Keratinocyte (primary cell): ENCODE measurements at regions not wholly inside any gene's neighbourhood (a gene's known extent, or its start where the extent isn't known, plus 50 kb on each side); places are given as distances from the start of the nearest gene placed in this dataset.

ENCODE experiments used
- DNase-seq: peaks from one replicate; pipeline ENCODE4 v3.0.0-alpha.2; 2011; ENCODE audit warnings: low read depth, missing footprints, low spot score
- FAIRE-seq: peaks from 2 replicates; lab custom pipeline; 2011; peaks lifted over from hg19 to GRCh38; lab: Jason Lieb, UNC
- H2AFZ ChIP-seq: 2 replicates; pipeline ENCODE4 v1.6.0; 2012; ENCODE audit warnings: low read length, control low read depth, inconsistent platforms; ENCODE audit not compliant: control insufficient read depth
- H3K27ac ChIP-seq: 2 replicates; pipeline ENCODE4 v1.5.1; 2011; ENCODE audit warnings: low read length; ENCODE audit not compliant: control insufficient read depth, insufficient read depth
- H3K27me3 ChIP-seq: 3 replicates; pipeline ENCODE4 v1.6.0; 2011; ENCODE audit warnings: low read length; ENCODE audit not compliant: control insufficient read depth, insufficient read depth; ENCODE audit errors: extremely low read depth
- H3K36me3 ChIP-seq, 2 experiments: 2 replicates in 1 of 2; 3 replicates in 1 of 2; pipeline ENCODE4 v1.5.1; 2011; ENCODE audit warnings: low read length in 2 of 2, mild to moderate bottlenecking in 1 of 2; ENCODE audit not compliant: control insufficient read depth in 2 of 2, insufficient read depth in 2 of 2; ENCODE audit errors: extremely low read depth in 1 of 2
- H3K4me1 ChIP-seq: 3 replicates; pipeline ENCODE4 v1.5.1; 2011; ENCODE audit warnings: low read length; ENCODE audit not compliant: control insufficient read depth, insufficient read depth; ENCODE audit errors: extremely low read depth
- H3K4me2 ChIP-seq: 3 replicates; pipeline ENCODE4 v1.6.0; 2011; ENCODE audit warnings: low read depth, low read length; ENCODE audit not compliant: control insufficient read depth, insufficient read depth; ENCODE audit errors: extremely low read depth
- H3K4me3 ChIP-seq, 3 experiments: fragments of 200-600 bp in 1 of 3; sonication (generic) in 1 of 3; 2 replicates in 2 of 3; 3 replicates in 1 of 3; pipeline ENCODE4 v1.5.1; 2011 to 2016; ENCODE audit warnings: low read length in 3 of 3, mild to moderate bottlenecking in 3 of 3, control low read depth in 2 of 3, inconsistent platforms in 1 of 3, low read depth in 1 of 3, mixed read lengths in 1 of 3, mixed run types in 1 of 3, moderate library complexity in 1 of 3; ENCODE audit not compliant: control insufficient read depth in 2 of 3, insufficient read depth in 2 of 3; ENCODE audit errors: extremely low read depth in 1 of 3
- H3K79me2 ChIP-seq: 2 replicates; pipeline ENCODE4 v1.6.0; 2012; ENCODE audit warnings: low read length; ENCODE audit not compliant: control insufficient read depth, insufficient read depth
- H3K9ac ChIP-seq: 3 replicates; pipeline ENCODE4 v1.6.0; 2011; ENCODE audit warnings: low read length; ENCODE audit not compliant: control insufficient read depth, insufficient read depth; ENCODE audit errors: extremely low read depth
- H3K9me1 ChIP-seq: 3 replicates; pipeline ENCODE4 v1.6.0; 2011; ENCODE audit warnings: low read length; ENCODE audit not compliant: control insufficient read depth, insufficient read depth; ENCODE audit errors: extremely low read depth
- H3K9me3 ChIP-seq: 2 replicates; pipeline ENCODE4 v1.5.1; 2012; ENCODE audit warnings: low read depth, low read length; ENCODE audit not compliant: control insufficient read depth
- H4K20me1 ChIP-seq: 3 replicates; pipeline ENCODE4 v1.6.0; 2011; ENCODE audit warnings: low read length; ENCODE audit not compliant: control insufficient read depth, insufficient read depth; ENCODE audit errors: extremely low read depth
- CTCF ChIP-seq, 3 experiments: IDR thresholded peaks in 1 of 3; conservative IDR thresholded peaks in 1 of 3; optimal IDR thresholded peaks in 1 of 3; 2 replicates in 2 of 3; 3 replicates in 1 of 3; pipeline versions ENCODE3 to v1.5.1; 2011; ENCODE audit warnings: low read length in 3 of 3, mild to moderate bottlenecking in 3 of 3, moderate library complexity in 2 of 3, control low read depth in 1 of 3, inconsistent platforms in 1 of 3; ENCODE audit not compliant: insufficient read depth in 2 of 3; ENCODE audit errors: extremely low read depth in 1 of 3
- EZH2 ChIP-seq: IDR thresholded peaks from one replicate; pipeline ENCODE4 v1.6.1; 2012; ENCODE audit warnings: inconsistent platforms, mild to moderate bottlenecking, low read length, moderate library complexity
- dilution Hi-C: fragments of 300-500 bp; cut with MboI; formaldehyde crosslinking; loops from one replicate; pipeline ENCODE4 v1.7.0; 2020; ENCODE audit warnings: low sequenced_read_pairs; ENCODE audit not compliant: extremely low pct_ligation_motif_present

DNA sequence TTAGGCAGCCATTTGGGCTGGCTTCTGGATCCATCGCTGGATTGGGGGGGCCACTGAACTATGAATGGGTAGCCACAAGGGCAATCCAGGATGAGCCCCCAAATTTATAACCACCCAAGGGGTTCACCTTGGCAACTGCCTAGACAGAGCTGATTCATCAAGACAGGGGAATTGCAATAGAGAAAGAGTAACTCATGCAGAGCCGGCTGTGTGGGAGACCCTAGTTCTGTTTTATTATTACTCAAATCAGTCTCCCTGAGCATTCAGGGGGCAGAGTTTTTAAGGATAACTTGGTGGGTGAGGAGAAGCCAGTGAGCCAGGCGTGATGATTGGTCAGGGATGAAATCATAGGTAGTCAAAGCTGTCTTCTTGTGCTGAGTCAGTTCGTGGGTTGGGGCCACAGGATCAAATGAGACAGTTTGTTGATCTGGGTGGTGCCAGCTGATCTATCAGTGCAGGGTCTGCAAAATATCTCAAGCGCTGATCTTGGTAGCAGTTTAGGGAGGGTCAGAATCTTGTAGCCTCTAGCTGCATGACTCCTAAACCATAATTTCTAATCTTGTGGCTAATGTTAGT lies 57.9 kb downstream of the DNAJB9 start:
- Histone ChIP-seq H2AFZ (no peak overlapping the region), H3K36me3 (no peaks in the 10 kb centered on the region), H3K4me3 (no peak overlapping the region), H3K9ac (no peak overlapping the region), H3K9me1 (no peaks in the 10 kb centered on the region), H4K20me1 (no peaks in the 10 kb centered on the region), H3K79me2 (no peaks in the 10 kb centered on the region), H3K27me3 (no peaks in the 10 kb centered on the region), H3K9me3 (no peaks in the 10 kb centered on the region), H3K4me1 (no peaks in the 10 kb centered on the region), H3K27ac (no peak overlapping the region), H3K4me2 (no peak overlapping the region)
- FAIRE-seq: no peak
- TF ChIP-seq CTCF (optimal IDR thresholded peaks at IDR 0.05 in 1 of 3, IDR thresholded peaks at IDR 0.05 in 1 of 3, conservative IDR thresholded peaks at IDR 0.05 in 1 of 3; ENCODE audit: extremely low read depth in 1 of 3, insufficient read depth in 2 of 3, low read length in 3 of 3) (no peak), EZH2 (no peak)
- no peak for DNase-seq
- dilution Hi-C loops: no loop called here

DNA sequence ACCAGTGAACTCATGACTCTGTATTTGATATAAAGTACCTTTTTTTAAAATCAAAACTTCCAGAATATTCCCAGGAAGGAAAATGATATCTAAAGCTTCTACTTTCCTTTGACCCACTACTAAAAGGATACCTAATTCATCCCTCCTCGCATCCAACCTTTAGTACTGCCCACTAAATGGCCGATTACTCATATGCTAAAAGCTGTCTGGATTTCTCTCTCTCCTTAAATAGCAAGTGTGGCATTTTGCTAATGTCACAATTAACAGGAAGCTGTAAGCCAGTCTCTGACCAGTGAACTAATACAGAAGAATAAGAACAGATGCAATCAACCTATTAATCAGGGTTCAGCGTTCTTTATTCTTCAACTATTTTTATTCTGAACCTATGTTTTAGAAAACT lies 59.0 kb downstream of the DNAJB9 start:
- Histone ChIP-seq H3K36me3 (no peaks in the 10 kb centered on the region), H3K27me3 (no peaks in the 10 kb centered on the region), H3K9me3 (no peaks in the 10 kb centered on the region), H3K9ac (no peak overlapping the region), H3K9me1 (no peaks in the 10 kb centered on the region), H3K4me2 (no peak overlapping the region), H2AFZ (no peak overlapping the region), H3K4me3 (no peak overlapping the region), H3K4me1 (no peaks in the 10 kb centered on the region), H3K79me2 (no peaks in the 10 kb centered on the region), H3K27ac (no peak overlapping the region), H4K20me1 (no peaks in the 10 kb centered on the region)
- no peak for FAIRE-seq
- dilution Hi-C loops: no loop called here
- DNase-seq: no peak
- TF ChIP-seq CTCF (optimal IDR thresholded peaks at IDR 0.05 in 1 of 3, IDR thresholded peaks at IDR 0.05 in 1 of 3, conservative IDR thresholded peaks at IDR 0.05 in 1 of 3; ENCODE audit: extremely low read depth in 1 of 3, insufficient read depth in 2 of 3, low read length in 3 of 3) (no peak), EZH2 (no peak)
